ENCODE measurements at regions not wholly inside any gene's neighbourhood (a gene's known extent, or its start where the extent isn't known, plus 50 kb on each side); places are given as distances from the start of the nearest gene placed in this dataset.

DNA sequence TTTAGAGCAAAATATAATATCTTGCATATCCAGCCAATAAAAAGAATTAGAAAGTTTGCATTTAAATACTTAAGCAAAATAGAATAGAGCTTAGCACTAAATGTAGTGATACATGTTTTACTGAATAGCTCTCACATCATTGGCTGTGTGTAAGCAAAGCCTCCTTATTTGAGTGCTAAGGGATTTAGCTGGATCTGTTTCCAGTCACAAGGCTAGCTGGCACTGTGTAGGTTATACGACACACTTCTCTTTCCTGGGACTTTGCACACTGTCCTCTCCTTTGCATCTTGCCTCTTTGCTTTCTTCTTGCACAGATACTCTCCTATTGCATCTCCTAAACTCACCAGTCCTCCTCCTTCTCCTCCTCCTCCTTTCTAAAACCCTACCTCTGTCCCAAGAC lies 423.8 kb downstream of the KLF5 start:
- no peaks in the 10 kb centered on the region for H4K20me1 ChIP-seq (ENCODE audit: insufficient read depth, poor library complexity, severe bottlenecking)
- TF ChIP-seq EZH2phosphoT487 (IDR thresholded peaks at IDR 0.05; ENCODE audit: low read depth, severe bottlenecking, unreplicated experiment) (no peak), CTCF (IDR thresholded peaks at IDR 0.05; ENCODE audit: poor library complexity) (no peak), EZH2 (IDR thresholded peaks at IDR 0.05; ENCODE audit: borderline replicate concordance) (no peak)
- DNase-seq (ENCODE audit: low spot score), result no peak

GRCh38 chr13:73481886-73482445 lies 423.2 kb downstream of the KLF5 start:
- Histone ChIP-seq H3K27ac (no peak overlapping the region), H3K36me3 (replicated peaks; ENCODE audit: insufficient read depth, low read depth) (no peaks in the 10 kb centered on the region), H3K79me2 (no peaks in the 10 kb centered on the region), H3K9me3 (ENCODE audit: low read depth) (no peaks in the 10 kb centered on the region), H3K4me2 (no peak overlapping the region), H3K4me1 (ENCODE audit: insufficient read depth) (no peaks in the 10 kb centered on the region), H3K27me3 (no peaks in the 10 kb centered on the region), H4K20me1 (ENCODE audit: insufficient read depth, poor library complexity, severe bottlenecking) (no peaks in the 10 kb centered on the region), H2AFZ (no peak overlapping the region), H3K4me3 (no peak overlapping the region), H3K9me2 (replicated peaks; ENCODE audit: insufficient read depth) (no peaks in the 10 kb centered on the region)
- WGBS (ENCODE audit: low lambda C conversion rate, missing lambda C conversion rate), result 88% methylated on average over 6 of the region's 6 CpGs
- TF ChIP-seq EZH2phosphoT487 (IDR thresholded peaks at IDR 0.05; ENCODE audit: low read depth, severe bottlenecking, unreplicated experiment), result no peak
- no peak for TF ChIP-seq EZH2 (IDR thresholded peaks at IDR 0.05; ENCODE audit: borderline replicate concordance)
- no peak for TF ChIP-seq CTCF (IDR thresholded peaks at IDR 0.05; ENCODE audit: poor library complexity)
- DNase-seq (ENCODE audit: low spot score), result no peak

More for the DNA sequence above, 423.8 kb downstream of the KLF5 start:
- Histone ChIP-seq H3K27me3 (no peaks in the 10 kb centered on the region), H3K79me2 (no peaks in the 10 kb centered on the region), H3K9me2 (replicated peaks; ENCODE audit: insufficient read depth) (no peaks in the 10 kb centered on the region), H2AFZ (no peak overlapping the region), H3K27ac (no peak overlapping the region), H3K4me1 (ENCODE audit: insufficient read depth) (no peaks in the 10 kb centered on the region), H3K36me3 (replicated peaks; ENCODE audit: insufficient read depth, low read depth) (no peaks in the 10 kb centered on the region), H3K9me3 (ENCODE audit: low read depth) (no peaks in the 10 kb centered on the region), H3K4me2 (no peak overlapping the region), H3K4me3 (no peak overlapping the region)
- 89% methylated on average over 1 of the region's 1 CpG for WGBS (ENCODE audit: low lambda C conversion rate, missing lambda C conversion rate)

GRCh38 chr13:73480779-73481559 lies 422.2 kb downstream of the KLF5 start:
- Histone ChIP-seq H3K27me3 (no peaks in the 10 kb centered on the region), H3K79me2 (no peaks in the 10 kb centered on the region), H3K4me3 (no peak overlapping the region), H3K4me1 (ENCODE audit: insufficient read depth) (peaks cover 5% of the 10 kb centered on the region), H3K27ac (no peak overlapping the region), H3K9me3 (ENCODE audit: low read depth) (no peaks in the 10 kb centered on the region), H4K20me1 (ENCODE audit: insufficient read depth, poor library complexity, severe bottlenecking) (no peaks in the 10 kb centered on the region), H3K36me3 (replicated peaks; ENCODE audit: insufficient read depth, low read depth) (no peaks in the 10 kb centered on the region), H3K9me2 (replicated peaks; ENCODE audit: insufficient read depth) (no peaks in the 10 kb centered on the region), H2AFZ (no peak overlapping the region), H3K4me2 (no peak overlapping the region)
- DNase-seq (ENCODE audit: low spot score), result no peak
- TF ChIP-seq EZH2 (IDR thresholded peaks at IDR 0.05; ENCODE audit: borderline replicate concordance), result no peak
- 91% methylated on average over 2 of the region's 2 CpGs for WGBS (ENCODE audit: low lambda C conversion rate, missing lambda C conversion rate)

GRCh38 chr13:73479856-73480255 lies 421.1 kb downstream of the KLF5 start:
- Histone ChIP-seq H3K36me3 (replicated peaks; ENCODE audit: insufficient read depth, low read depth) (no peaks in the 10 kb centered on the region), H2AFZ (no peak overlapping the region), H3K79me2 (no peaks in the 10 kb centered on the region), H4K20me1 (ENCODE audit: insufficient read depth, poor library complexity, severe bottlenecking) (no peaks in the 10 kb centered on the region), H3K4me3 (no peak overlapping the region), H3K27me3 (no peaks in the 10 kb centered on the region), H3K9me3 (ENCODE audit: low read depth) (no peaks in the 10 kb centered on the region), H3K4me1 (ENCODE audit: insufficient read depth) (peaks cover 5% of the 10 kb centered on the region), H3K9me2 (replicated peaks; ENCODE audit: insufficient read depth) (no peaks in the 10 kb centered on the region), H3K27ac (no peak overlapping the region), H3K4me2 (no peak overlapping the region)
- TF ChIP-seq EZH2phosphoT487 (IDR thresholded peaks at IDR 0.05; ENCODE audit: low read depth, severe bottlenecking, unreplicated experiment) (no peak), EZH2 (IDR thresholded peaks at IDR 0.05; ENCODE audit: borderline replicate concordance) (no peak), CTCF (IDR thresholded peaks at IDR 0.05; ENCODE audit: poor library complexity) (no peak)
- WGBS (ENCODE audit: low lambda C conversion rate, missing lambda C conversion rate), result 90% methylated on average over 1 of the region's 1 CpG
- no peak for DNase-seq (ENCODE audit: low spot score)

Data from hepatocyte (in vitro differentiated cells).